ENCODE measurements at regions not wholly inside any gene's neighbourhood (a gene's known extent, or its start where the extent isn't known, plus 50 kb on each side); places are given as distances from the start of the nearest gene placed in this dataset.

DNA sequence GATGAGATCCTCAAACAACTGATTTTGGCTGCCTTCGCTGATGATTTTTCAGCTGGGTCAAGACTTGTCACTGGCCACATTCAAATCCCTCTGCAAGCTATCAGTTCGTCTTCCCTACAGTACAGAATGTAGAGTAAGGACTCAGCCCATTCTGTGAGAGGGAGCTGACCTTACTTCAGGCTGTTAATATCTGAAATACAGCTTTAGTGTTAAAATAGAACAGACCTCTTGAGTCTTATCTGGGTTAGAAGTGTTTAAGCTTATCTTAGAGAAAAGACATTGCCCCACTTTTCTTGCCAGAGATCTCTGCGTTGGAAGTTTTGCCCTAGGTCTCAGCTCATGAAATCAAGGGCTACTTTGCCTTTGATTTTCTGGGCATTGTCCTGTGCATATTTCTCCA is 383.4 kb upstream of the LARGE1 start:
- DNase-seq (ENCODE audit: low read depth, low spot score), result no peak
- H2AFZ ChIP-seq (ENCODE audit: control insufficient read depth, low read length), result no peak overlapping the region
- TF ChIP-seq EZH2 (IDR thresholded peaks at IDR 0.05; ENCODE audit: low read length), result no peak
- TF ChIP-seq, protein P1, sequence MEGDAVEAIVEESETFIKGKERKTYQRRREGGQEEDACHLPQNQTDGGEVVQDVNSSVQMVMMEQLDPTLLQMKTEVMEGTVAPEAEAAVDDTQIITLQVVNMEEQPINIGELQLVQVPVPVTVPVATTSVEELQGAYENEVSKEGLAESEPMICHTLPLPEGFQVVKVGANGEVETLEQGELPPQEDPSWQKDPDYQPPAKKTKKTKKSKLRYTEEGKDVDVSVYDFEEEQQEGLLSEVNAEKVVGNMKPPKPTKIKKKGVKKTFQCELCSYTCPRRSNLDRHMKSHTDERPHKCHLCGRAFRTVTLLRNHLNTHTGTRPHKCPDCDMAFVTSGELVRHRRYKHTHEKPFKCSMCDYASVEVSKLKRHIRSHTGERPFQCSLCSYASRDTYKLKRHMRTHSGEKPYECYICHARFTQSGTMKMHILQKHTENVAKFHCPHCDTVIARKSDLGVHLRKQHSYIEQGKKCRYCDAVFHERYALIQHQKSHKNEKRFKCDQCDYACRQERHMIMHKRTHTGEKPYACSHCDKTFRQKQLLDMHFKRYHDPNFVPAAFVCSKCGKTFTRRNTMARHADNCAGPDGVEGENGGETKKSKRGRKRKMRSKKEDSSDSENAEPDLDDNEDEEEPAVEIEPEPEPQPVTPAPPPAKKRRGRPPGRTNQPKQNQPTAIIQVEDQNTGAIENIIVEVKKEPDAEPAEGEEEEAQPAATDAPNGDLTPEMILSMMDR (optimal IDR thresholded peaks at IDR 0.05 in 1 of 3, IDR thresholded peaks at IDR 0.05 in 1 of 3, conservative IDR thresholded peaks at IDR 0.05 in 1 of 3; ENCODE audit: extremely low read depth in 1 of 3, insufficient read depth in 2 of 3, low read length in 3 of 3), result no peak
- no peaks in the 10 kb centered on the region for H3K9me3 ChIP-seq (ENCODE audit: control insufficient read depth, low read depth, low read length)
- dilution Hi-C loops (cut with MboI; ENCODE audit: extremely low pct_ligation_motif_present, low sequenced_read_pairs), result no loop called here
- H3K4me2 ChIP-seq (ENCODE audit: control insufficient read depth, extremely low read depth, insufficient read depth, low read depth, low read length), result no peak overlapping the region
- H3K27ac ChIP-seq (ENCODE audit: control insufficient read depth, insufficient read depth, low read length), result no peak overlapping the region
- no peaks in the 10 kb centered on the region for H4K20me1 ChIP-seq (ENCODE audit: control insufficient read depth, extremely low read depth, insufficient read depth, low read length)
- no peaks in the 10 kb centered on the region for H3K9me1 ChIP-seq (ENCODE audit: control insufficient read depth, extremely low read depth, insufficient read depth, low read length)
- no peaks in the 10 kb centered on the region for H3K79me2 ChIP-seq (ENCODE audit: control insufficient read depth, insufficient read depth, low read length)
- H3K9ac ChIP-seq (ENCODE audit: control insufficient read depth, extremely low read depth, insufficient read depth, low read length), result no peak overlapping the region
- H3K4me1 ChIP-seq (ENCODE audit: control insufficient read depth, extremely low read depth, insufficient read depth, low read length), result no peaks in the 10 kb centered on the region
- H3K4me3 ChIP-seq (ENCODE audit: control insufficient read depth in 2 of 3, extremely low read depth in 1 of 3, insufficient read depth in 2 of 3, low read depth in 1 of 3, low read length in 3 of 3), result no peak overlapping the region
- no peak for FAIRE-seq
- no peaks in the 10 kb centered on the region for H3K36me3 ChIP-seq (ENCODE audit: control insufficient read depth in 2 of 2, extremely low read depth in 1 of 2, insufficient read depth in 2 of 2, low read length in 2 of 2)
- H3K27me3 ChIP-seq (ENCODE audit: control insufficient read depth, extremely low read depth, insufficient read depth, low read length), result no peaks in the 10 kb centered on the region

DNA sequence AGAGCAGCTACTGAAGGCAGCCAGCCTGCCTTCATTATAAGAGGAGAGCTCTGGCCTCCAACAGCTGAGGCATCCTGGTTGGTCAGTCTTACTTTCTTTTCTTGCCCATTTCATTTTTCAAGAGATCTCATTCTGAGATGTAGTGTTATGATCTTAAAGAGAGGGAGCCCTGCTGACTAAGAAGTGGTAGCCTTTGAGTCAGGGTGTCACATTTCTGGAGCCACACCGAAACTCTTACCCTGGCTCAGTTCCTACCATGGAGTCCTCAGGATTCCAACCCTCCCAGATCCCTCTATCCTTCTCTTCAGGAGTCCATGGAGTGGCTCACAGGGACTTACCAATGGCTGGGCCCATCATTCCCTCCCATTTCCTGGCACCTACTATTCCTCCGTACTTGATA is 386.1 kb upstream of the LARGE1 start:
- Histone ChIP-seq H3K9me3 (ENCODE audit: control insufficient read depth, low read depth, low read length) (no peaks in the 10 kb centered on the region), H3K27ac (ENCODE audit: control insufficient read depth, insufficient read depth, low read length) (no peak overlapping the region), H3K79me2 (ENCODE audit: control insufficient read depth, insufficient read depth, low read length) (no peaks in the 10 kb centered on the region), H3K9me1 (ENCODE audit: control insufficient read depth, extremely low read depth, insufficient read depth, low read length) (no peaks in the 10 kb centered on the region), H3K9ac (ENCODE audit: control insufficient read depth, extremely low read depth, insufficient read depth, low read length) (no peak overlapping the region), H3K36me3 (ENCODE audit: control insufficient read depth in 2 of 2, extremely low read depth in 1 of 2, insufficient read depth in 2 of 2, low read length in 2 of 2) (no peaks in the 10 kb centered on the region), H3K4me3 (ENCODE audit: control insufficient read depth in 2 of 3, extremely low read depth in 1 of 3, insufficient read depth in 2 of 3, low read depth in 1 of 3, low read length in 3 of 3) (no peak overlapping the region), H3K27me3 (ENCODE audit: control insufficient read depth, extremely low read depth, insufficient read depth, low read length) (no peaks in the 10 kb centered on the region), H4K20me1 (ENCODE audit: control insufficient read depth, extremely low read depth, insufficient read depth, low read length) (no peaks in the 10 kb centered on the region), H3K4me2 (ENCODE audit: control insufficient read depth, extremely low read depth, insufficient read depth, low read depth, low read length) (no peak overlapping the region), H3K4me1 (ENCODE audit: control insufficient read depth, extremely low read depth, insufficient read depth, low read length) (no peaks in the 10 kb centered on the region), H2AFZ (ENCODE audit: control insufficient read depth, low read length) (no peak overlapping the region)
- dilution Hi-C loops (cut with MboI; ENCODE audit: extremely low pct_ligation_motif_present, low sequenced_read_pairs), result no loop called here
- FAIRE-seq, result no peak
- TF ChIP-seq, protein P1 (optimal IDR thresholded peaks at IDR 0.05 in 1 of 3, IDR thresholded peaks at IDR 0.05 in 1 of 3, conservative IDR thresholded peaks at IDR 0.05 in 1 of 3; ENCODE audit: extremely low read depth in 1 of 3, insufficient read depth in 2 of 3, low read length in 3 of 3), result no peak
- no peak for TF ChIP-seq EZH2 (IDR thresholded peaks at IDR 0.05; ENCODE audit: low read length)
- no peak for DNase-seq (ENCODE audit: low read depth, low spot score)

Data from keratinocyte (primary cell).